Activated T-cell treated with anti-CD3 and anti-CD28 coated beads, Interleukin-2, amount 50 U/mL, for 1 hour (primary cell): ENCODE measurements at regions not wholly inside any gene's neighbourhood (a gene's known extent, or its start where the extent isn't known, plus 50 kb on each side); places are given as distances from the start of the nearest gene placed in this dataset.

Source experiments
- DNase-seq: peaks from one replicate; pipeline ENCODE4 v3.0.0-alpha.2; 2020

DNA sequence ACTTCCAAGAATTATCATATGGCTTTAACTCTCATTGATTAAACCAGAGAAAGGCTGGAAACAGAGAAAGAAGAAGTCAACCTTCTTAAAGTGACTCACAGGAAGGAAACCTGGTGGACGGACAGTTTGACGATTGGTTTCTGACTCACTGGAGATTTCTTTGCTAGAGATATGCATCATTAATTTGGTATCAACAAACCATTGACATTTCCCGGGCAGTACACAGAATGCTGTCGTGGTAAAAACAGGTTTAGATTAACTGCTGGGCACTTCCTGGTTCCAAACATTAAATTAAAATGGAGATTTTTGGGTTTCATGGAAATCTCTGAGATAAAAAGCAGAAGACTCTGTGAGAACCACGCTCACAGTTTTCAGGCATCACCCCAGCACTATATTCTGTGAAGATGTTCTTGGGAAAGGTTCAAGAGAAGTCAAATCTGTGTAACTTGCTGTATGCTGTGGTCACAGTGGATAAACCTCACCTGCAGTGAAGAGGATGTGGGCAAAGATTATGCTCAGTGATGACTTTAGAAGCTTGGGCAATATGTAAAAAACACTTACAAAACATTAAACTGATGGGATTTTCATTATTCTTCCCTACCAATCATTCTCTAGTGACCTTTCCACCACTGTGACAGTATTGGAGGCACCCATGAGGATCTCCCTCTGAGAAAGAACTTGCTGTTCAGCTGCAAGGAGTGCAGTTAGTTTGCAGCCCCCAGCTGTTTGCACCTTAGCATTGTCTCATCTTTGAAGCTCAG is 61.1 kb upstream of the CD44 start:
- DNase-seq: peak; percentile 40

DNA sequence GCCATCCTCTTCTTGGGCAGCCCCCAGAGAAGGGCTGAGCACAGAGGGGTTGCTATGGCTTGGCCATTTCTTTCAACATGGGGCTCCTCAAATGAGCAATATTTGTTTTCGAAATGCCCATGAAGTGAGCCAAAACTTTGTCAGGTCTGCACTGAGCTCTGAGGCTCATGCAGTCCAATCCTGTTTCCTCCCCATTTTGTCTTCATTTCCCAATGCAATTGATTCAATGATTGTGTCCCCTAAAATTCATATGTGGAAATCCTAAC is 60.6 kb upstream of the CD44 start:
- no peak for DNase-seq

GRCh38 chr11:35079611-35080010 is 59.4 kb upstream of the CD44 start:
- DNase-seq: no peak

- DNase-seq: peak; percentile 84
Observed at GRCh38 chr11:35082321-35083180, 56.4 kb upstream of the CD44 start.

GRCh38 chr11:35083181-35083430 is 55.9 kb upstream of the CD44 start:
- no peak for DNase-seq

GRCh38 chr11:35083431-35084238 is 55.3 kb upstream of the CD44 start:
- peak; percentile 70 for DNase-seq

GRCh38 chr11:35084817-35085440 is 54.0 kb upstream of the CD44 start:
- DNase-seq: no peak

DNA sequence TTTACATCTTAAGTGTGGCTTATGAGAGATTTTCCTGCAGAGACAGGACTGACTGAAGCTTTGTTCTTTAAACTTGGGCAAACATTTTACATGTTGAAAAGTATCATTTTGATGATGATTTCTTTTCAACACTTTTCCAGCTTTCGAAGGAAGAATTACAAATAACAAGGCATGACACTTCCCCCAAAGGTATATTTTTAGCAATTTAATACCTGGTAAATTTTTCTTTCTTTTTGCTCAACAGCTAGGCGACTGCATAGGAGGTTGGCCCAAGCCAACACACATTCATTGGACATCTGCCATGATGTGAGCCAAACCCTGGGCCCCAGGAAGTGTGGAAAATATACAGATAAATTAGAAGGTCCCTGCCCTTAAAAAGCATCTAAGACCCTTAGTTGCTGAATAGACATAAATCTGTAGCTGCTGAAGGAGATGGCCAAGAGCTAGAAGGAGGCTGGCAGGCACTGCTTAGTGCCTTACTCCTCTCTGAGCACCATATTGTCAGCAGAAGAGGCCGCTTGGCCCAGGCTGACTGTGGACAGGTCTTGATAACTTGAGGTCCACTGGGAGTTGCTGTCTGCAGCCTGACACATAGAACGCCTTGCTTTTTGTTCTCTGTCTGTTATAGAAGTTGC is 53.3 kb upstream of the CD44 start:
- no peak for DNase-seq

- no peak for DNase-seq
Observed at GRCh38 chr11:35087648-35088047, 51.3 kb upstream of the CD44 start.

DNA sequence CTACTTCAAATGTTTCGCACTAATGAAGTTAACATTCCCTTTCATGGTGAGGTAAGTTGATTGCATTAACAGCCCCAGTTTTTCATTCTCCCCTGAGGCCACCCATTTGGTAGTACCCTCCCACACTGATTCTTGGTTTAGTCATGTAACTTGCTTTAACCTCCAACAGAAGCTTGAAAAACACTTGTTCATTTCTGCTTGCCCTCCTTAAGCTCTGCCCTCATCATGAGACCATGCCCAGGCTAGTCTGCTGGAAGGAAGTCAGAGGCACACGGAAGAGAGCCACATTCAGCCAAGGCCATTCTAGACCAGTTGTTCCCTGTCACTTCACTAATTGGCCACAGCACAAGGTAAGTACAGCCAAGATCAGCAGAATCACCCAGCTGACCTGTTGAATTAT is 50.7 kb upstream of the CD44 start:
- no peak for DNase-seq

GRCh38 chr11:35088676-35089075 is 50.3 kb upstream of the CD44 start:
- DNase-seq: no peak
